Cardiac muscle cell (in vitro differentiated cells and primary cell): ENCODE measurements at regions not wholly inside any gene's neighbourhood (a gene's known extent, or its start where the extent isn't known, plus 50 kb on each side); places are given as distances from the start of the nearest gene placed in this dataset.

Source experiments
- DNase-seq, 2 donors: peaks; one replicate each; pipeline versions ENCODE4 v3.0.0 to v3.0.0-alpha.2; 2010 to 2017; ENCODE audit warnings: low read depth in 1 of 2, low spot score in 1 of 2
- H3K27ac ChIP-seq: fragments of 200-600 bp; sonication (generic); 2 replicates; pipeline ENCODE4 v1.5.1; 2016
- H3K27me3 ChIP-seq: fragments of 200-600 bp; sonication (generic); 2 replicates; pipeline ENCODE4 v1.6.0; 2016; ENCODE audit warnings: control low read depth
- H3K36me3 ChIP-seq: fragments of 200-600 bp; sonication (generic); 2 replicates; pipeline ENCODE4 v1.5.1; 2016; ENCODE audit warnings: control low read depth
- H3K4me1 ChIP-seq: fragments of 200-600 bp; sonication (generic); 2 replicates; pipeline ENCODE4 v1.8.1; 2017; ENCODE audit warnings: low read depth, mild to moderate bottlenecking, mixed run types
- H3K4me3 ChIP-seq: fragments of 200-600 bp; sonication (generic); 2 replicates; pipeline ENCODE4 v1.5.1; 2016; ENCODE audit warnings: mild to moderate bottlenecking
- H3K9me3 ChIP-seq: fragments of 200-600 bp; sonication (generic); 2 replicates; pipeline ENCODE4 v1.5.1; 2017; ENCODE audit warnings: low read depth, mild to moderate bottlenecking, control low read depth
- CTCF ChIP-seq: IDR thresholded peaks from 2 replicates; pipeline ENCODE4 v1.5.1; 2012; ENCODE audit warnings: low read depth, mild to moderate bottlenecking, low read length

GRCh38 chr6:14380086-14380820, 262.7 kb downstream of the CD83 start:
- no peak for DNase-seq
- H3K27ac ChIP-seq: no peak overlapping the region
- no peaks in the 10 kb centered on the region for H3K36me3 ChIP-seq
- no peaks in the 10 kb centered on the region for H3K9me3 ChIP-seq
- no peaks in the 10 kb centered on the region for H3K27me3 ChIP-seq
- H3K4me1 ChIP-seq: no peaks in the 10 kb centered on the region
- H3K4me3 ChIP-seq: no peak overlapping the region
- TF ChIP-seq CTCF: no peak

GRCh38 chr6:14380901-14381828, 263.6 kb downstream of the CD83 start:
- DNase-seq: no peak
- TF ChIP-seq CTCF: no peak
- Histone ChIP-seq H3K27me3 (no peaks in the 10 kb centered on the region), H3K9me3 (no peaks in the 10 kb centered on the region), H3K4me1 (no peaks in the 10 kb centered on the region), H3K36me3 (no peaks in the 10 kb centered on the region), H3K4me3 (no peak overlapping the region), H3K27ac (no peak overlapping the region)

GRCh38 chr6:14381829-14382677, 264.5 kb downstream of the CD83 start:
- Histone ChIP-seq H3K9me3 (no peaks in the 10 kb centered on the region), H3K27ac (no peak overlapping the region), H3K4me1 (no peaks in the 10 kb centered on the region), H3K4me3 (no peak overlapping the region), H3K27me3 (no peaks in the 10 kb centered on the region), H3K36me3 (no peaks in the 10 kb centered on the region)
- TF ChIP-seq CTCF: no peak
- no peak for DNase-seq

GRCh38 chr6:14382678-14383236, 265.2 kb downstream of the CD83 start:
- Histone ChIP-seq H3K9me3 (no peaks in the 10 kb centered on the region), H3K4me1 (no peaks in the 10 kb centered on the region), H3K27me3 (no peaks in the 10 kb centered on the region), H3K36me3 (no peaks in the 10 kb centered on the region), H3K27ac (no peak overlapping the region), H3K4me3 (no peak overlapping the region)
- no peak for TF ChIP-seq CTCF
- DNase-seq: no peak
